ENCODE measurements at regions not wholly inside any gene's neighbourhood (a gene's known extent, or its start where the extent isn't known, plus 50 kb on each side); places are given as distances from the start of the nearest gene placed in this dataset.

GRCh38 chr1:222224156-222224555 is 323.7 kb downstream of the HHIPL2 start:
- no peak for DNase-seq (ENCODE audit: low spot score)
- TF ChIP-seq, protein P1, sequence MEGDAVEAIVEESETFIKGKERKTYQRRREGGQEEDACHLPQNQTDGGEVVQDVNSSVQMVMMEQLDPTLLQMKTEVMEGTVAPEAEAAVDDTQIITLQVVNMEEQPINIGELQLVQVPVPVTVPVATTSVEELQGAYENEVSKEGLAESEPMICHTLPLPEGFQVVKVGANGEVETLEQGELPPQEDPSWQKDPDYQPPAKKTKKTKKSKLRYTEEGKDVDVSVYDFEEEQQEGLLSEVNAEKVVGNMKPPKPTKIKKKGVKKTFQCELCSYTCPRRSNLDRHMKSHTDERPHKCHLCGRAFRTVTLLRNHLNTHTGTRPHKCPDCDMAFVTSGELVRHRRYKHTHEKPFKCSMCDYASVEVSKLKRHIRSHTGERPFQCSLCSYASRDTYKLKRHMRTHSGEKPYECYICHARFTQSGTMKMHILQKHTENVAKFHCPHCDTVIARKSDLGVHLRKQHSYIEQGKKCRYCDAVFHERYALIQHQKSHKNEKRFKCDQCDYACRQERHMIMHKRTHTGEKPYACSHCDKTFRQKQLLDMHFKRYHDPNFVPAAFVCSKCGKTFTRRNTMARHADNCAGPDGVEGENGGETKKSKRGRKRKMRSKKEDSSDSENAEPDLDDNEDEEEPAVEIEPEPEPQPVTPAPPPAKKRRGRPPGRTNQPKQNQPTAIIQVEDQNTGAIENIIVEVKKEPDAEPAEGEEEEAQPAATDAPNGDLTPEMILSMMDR (IDR thresholded peaks at IDR 0.05; ENCODE audit: borderline replicate concordance, control extremely low read depth, extremely low read depth, insufficient read depth, missing control alignments): no peak
- in situ Hi-C loops (cut with MboI; ENCODE audit: low sequenced_read_pairs, unreplicated experiment): no loop called here

DNA sequence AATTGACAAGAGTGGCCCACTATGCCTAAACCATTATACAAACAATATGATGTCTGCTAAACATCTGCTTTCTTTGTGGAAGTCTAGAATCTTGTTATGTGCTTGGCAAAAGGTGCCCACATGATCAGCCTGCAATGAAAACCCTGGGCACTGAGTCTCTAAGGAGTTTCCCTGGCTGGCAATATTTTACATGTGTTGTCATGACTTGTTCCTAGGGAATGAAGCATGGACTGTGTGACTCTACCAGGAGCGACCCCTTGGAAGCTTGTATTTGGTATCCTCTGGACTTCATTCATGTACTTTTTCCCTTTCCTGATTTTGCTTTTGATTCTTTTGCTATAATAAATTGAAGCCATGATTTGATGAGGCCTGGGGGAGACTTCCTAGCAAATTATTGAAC is 324.9 kb downstream of the HHIPL2 start:
- in situ Hi-C loops (cut with MboI; ENCODE audit: low sequenced_read_pairs, unreplicated experiment): no loop called here
- TF ChIP-seq, protein P1 (IDR thresholded peaks at IDR 0.05; ENCODE audit: borderline replicate concordance, control extremely low read depth, extremely low read depth, insufficient read depth, missing control alignments): no peak
- no peak for DNase-seq (ENCODE audit: low spot score)

DNA sequence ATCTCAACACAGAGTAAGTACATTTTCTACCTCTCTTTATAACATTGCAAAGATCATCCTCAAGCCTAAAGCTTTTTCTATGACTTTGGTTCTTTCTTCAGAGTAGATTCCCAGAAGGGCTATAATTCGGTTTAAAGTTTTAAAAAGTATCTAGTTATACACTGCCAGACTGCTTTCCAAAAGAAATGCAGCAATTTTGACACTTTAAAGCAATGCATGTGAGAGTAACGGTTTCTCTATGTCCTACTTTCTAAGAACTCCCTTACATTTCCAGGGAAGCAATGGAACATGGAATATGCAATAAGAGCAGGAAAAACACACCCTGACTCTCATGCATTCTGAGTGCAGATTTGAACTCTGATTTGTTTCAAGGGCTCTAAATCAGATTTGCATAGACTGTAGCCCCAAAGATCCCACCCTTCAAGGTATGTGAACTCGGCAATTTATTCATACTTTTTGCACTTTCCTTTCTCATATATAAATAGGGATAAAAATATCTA is 331.6 kb downstream of the HHIPL2 start:
- in situ Hi-C loops (cut with MboI; ENCODE audit: low sequenced_read_pairs, unreplicated experiment): no loop called here
- no peak for DNase-seq (ENCODE audit: low spot score)
- TF ChIP-seq, protein P1 (IDR thresholded peaks at IDR 0.05; ENCODE audit: borderline replicate concordance, control extremely low read depth, extremely low read depth, insufficient read depth, missing control alignments): no peak

DNA sequence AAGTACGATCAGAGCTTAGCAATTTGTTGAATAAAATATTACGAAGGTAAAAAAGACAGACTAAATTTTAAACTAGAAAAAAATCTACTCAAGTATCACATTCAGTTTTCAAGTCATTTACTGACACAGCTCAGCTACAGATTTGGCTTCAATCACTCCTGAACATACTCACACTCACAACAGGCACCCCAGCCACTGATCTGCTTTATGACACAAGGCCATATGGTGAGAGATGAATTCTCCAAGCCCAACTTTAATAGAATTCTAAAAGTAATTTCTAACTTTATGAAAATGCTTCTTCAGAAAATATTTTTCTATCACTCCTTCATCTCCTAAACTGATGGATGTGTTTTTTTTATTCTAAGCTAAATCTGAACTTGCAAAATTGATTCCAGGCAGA is 337.1 kb downstream of the HHIPL2 start:
- TF ChIP-seq, protein P1 (IDR thresholded peaks at IDR 0.05; ENCODE audit: borderline replicate concordance, control extremely low read depth, extremely low read depth, insufficient read depth, missing control alignments): no peak

DNA sequence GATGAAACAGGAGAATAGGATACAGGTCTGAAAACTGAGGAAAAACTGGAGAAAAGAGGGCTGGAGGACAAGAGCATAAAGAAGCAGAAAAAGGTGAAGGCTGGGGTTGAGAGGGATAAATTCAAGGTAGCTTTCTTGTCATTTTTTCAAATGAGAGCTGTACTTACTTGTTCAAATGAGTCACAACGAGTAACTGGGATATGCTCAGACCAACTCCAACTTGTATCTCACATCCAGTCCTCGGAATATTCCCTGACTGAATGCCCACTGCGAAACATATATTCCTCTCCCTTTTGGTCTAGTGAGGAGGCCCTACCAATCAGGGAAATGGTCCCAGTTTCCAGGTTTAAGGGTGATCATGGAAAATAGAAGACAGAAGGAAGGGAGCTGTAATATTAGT is 343.4 kb downstream of the HHIPL2 start:
- TF ChIP-seq, protein P1 (IDR thresholded peaks at IDR 0.05; ENCODE audit: borderline replicate concordance, control extremely low read depth, extremely low read depth, insufficient read depth, missing control alignments): no peak
- no peak for DNase-seq (ENCODE audit: low spot score)
- in situ Hi-C loops (cut with MboI; ENCODE audit: low sequenced_read_pairs, unreplicated experiment): no loop called here

More for the DNA sequence above, 337.1 kb downstream of the HHIPL2 start:
- in situ Hi-C loops (cut with MboI; ENCODE audit: low sequenced_read_pairs, unreplicated experiment): no loop called here
- no peak for DNase-seq (ENCODE audit: low spot score)

DNA sequence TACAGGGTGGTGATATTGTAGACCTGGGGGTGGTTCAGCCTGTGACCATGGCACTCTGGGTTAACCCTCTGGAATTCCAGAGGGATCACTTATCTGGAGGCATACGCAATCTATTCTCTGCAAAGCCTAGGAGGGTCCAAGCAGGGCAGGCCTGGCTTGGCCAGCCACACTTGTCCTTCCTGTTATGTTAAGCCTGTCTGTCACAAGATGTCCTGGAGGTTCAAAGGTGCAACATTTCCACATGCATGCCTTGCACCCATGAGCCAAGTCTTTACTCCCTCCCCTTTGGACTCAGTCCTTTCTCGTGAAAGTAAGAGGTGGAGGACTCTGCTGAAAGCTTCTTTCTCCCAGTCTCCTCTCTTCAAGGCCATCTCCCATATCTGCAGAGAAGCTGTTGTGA is 345.1 kb downstream of the HHIPL2 start:
- DNase-seq (ENCODE audit: low spot score): no peak
- in situ Hi-C loops (cut with MboI; ENCODE audit: low sequenced_read_pairs, unreplicated experiment): no loop called here
- TF ChIP-seq, protein P1 (IDR thresholded peaks at IDR 0.05; ENCODE audit: borderline replicate concordance, control extremely low read depth, extremely low read depth, insufficient read depth, missing control alignments): no peak

GRCh38 chr1:222196736-222197135 is 351.2 kb downstream of the HHIPL2 start:
- DNase-seq (ENCODE audit: low spot score): no peak
- TF ChIP-seq, protein P1 (IDR thresholded peaks at IDR 0.05; ENCODE audit: borderline replicate concordance, control extremely low read depth, extremely low read depth, insufficient read depth, missing control alignments): no peak
- in situ Hi-C loops (cut with MboI; ENCODE audit: low sequenced_read_pairs, unreplicated experiment): no loop called here

Data from GM13976 (cell line).